ENCODE measurements at regions not wholly inside any gene's neighbourhood (a gene's known extent, or its start where the extent isn't known, plus 50 kb on each side); places are given as distances from the start of the nearest gene placed in this dataset.

DNA sequence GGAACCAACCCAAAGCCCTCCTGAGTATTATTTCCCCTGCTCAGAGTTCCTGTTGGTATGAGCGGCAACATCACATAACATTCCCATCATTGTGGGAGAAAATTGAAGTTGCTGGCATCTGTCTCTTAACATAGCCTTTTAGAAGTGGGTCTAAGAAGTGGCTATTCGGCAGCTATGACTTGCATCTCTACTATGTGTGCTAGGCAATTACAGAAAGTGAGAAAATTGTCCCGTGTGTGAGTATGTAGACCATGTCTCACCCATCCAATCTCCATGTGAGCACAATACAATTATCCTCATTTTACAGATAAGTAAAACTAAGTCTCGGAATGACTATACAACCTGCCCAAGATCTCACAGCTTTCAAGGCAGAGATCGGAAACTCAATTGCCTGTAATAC lies 239.4 kb upstream of the ZNF462 start:
- DNase-seq (ENCODE audit: low read depth, low spot score) (no peak), FAIRE-seq (no peak)
- no peak overlapping the region for H3K4me2 ChIP-seq (ENCODE audit: control insufficient read depth, extremely low read depth, insufficient read depth, low read depth, low read length)
- H3K79me2 ChIP-seq (ENCODE audit: control insufficient read depth, insufficient read depth, low read length): no peaks in the 10 kb centered on the region
- H2AFZ ChIP-seq (ENCODE audit: control insufficient read depth, low read length): no peak overlapping the region
- no peak overlapping the region for H3K27ac ChIP-seq (ENCODE audit: control insufficient read depth, insufficient read depth, low read length)
- H4K20me1 ChIP-seq (ENCODE audit: control insufficient read depth, extremely low read depth, insufficient read depth, low read length): no peaks in the 10 kb centered on the region
- H3K9me1 ChIP-seq (ENCODE audit: control insufficient read depth, extremely low read depth, insufficient read depth, low read length): no peaks in the 10 kb centered on the region
- no peaks in the 10 kb centered on the region for H3K9me3 ChIP-seq (ENCODE audit: control insufficient read depth, low read depth, low read length)
- H3K9ac ChIP-seq (ENCODE audit: control insufficient read depth, extremely low read depth, insufficient read depth, low read length): no peak overlapping the region
- no peaks in the 10 kb centered on the region for H3K36me3 ChIP-seq (ENCODE audit: control insufficient read depth in 2 of 2, extremely low read depth in 1 of 2, insufficient read depth in 2 of 2, low read length in 2 of 2)
- H3K4me3 ChIP-seq (ENCODE audit: control insufficient read depth in 2 of 3, extremely low read depth in 1 of 3, insufficient read depth in 2 of 3, low read depth in 1 of 3, low read length in 3 of 3): no peak overlapping the region
- no peaks in the 10 kb centered on the region for H3K4me1 ChIP-seq (ENCODE audit: control insufficient read depth, extremely low read depth, insufficient read depth, low read length)
- dilution Hi-C loops (cut with MboI; ENCODE audit: extremely low pct_ligation_motif_present, low sequenced_read_pairs): no loop called here
- TF ChIP-seq, protein P1, sequence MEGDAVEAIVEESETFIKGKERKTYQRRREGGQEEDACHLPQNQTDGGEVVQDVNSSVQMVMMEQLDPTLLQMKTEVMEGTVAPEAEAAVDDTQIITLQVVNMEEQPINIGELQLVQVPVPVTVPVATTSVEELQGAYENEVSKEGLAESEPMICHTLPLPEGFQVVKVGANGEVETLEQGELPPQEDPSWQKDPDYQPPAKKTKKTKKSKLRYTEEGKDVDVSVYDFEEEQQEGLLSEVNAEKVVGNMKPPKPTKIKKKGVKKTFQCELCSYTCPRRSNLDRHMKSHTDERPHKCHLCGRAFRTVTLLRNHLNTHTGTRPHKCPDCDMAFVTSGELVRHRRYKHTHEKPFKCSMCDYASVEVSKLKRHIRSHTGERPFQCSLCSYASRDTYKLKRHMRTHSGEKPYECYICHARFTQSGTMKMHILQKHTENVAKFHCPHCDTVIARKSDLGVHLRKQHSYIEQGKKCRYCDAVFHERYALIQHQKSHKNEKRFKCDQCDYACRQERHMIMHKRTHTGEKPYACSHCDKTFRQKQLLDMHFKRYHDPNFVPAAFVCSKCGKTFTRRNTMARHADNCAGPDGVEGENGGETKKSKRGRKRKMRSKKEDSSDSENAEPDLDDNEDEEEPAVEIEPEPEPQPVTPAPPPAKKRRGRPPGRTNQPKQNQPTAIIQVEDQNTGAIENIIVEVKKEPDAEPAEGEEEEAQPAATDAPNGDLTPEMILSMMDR (optimal IDR thresholded peaks at IDR 0.05 in 1 of 3, IDR thresholded peaks at IDR 0.05 in 1 of 3, conservative IDR thresholded peaks at IDR 0.05 in 1 of 3; ENCODE audit: extremely low read depth in 1 of 3, insufficient read depth in 2 of 3, low read length in 3 of 3): no peak
- no peak for TF ChIP-seq EZH2 (IDR thresholded peaks at IDR 0.05; ENCODE audit: low read length)
- H3K27me3 ChIP-seq (ENCODE audit: control insufficient read depth, extremely low read depth, insufficient read depth, low read length): no peaks in the 10 kb centered on the region

DNA sequence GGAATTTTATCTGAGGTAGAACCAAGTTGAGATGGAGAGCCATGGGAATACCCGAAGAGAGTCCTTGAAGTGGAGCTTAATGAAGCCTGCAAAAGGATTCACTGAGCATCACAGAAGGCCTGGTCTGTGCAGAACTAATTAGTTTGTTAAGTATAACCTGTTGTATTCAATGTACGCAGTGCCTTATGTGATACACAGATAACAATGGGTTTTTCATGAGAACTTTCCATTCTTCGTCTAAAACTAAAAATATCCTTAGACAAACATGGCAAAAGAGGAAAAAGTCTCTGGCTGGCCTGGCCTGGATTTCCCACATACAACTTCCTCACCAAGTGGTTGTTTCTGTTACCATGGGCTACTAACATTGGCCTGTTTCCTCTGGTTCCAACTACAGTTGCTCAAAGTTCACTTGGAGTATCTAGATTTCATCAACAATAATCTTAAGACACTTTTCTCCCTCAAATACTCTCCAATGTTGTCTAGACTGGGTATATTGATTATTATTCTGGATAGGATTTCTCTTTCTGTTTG lies 237.6 kb upstream of the ZNF462 start:
- TF ChIP-seq EZH2 (IDR thresholded peaks at IDR 0.05; ENCODE audit: low read length): no peak
- TF ChIP-seq, protein P1 (optimal IDR thresholded peaks at IDR 0.05 in 1 of 3, IDR thresholded peaks at IDR 0.05 in 1 of 3, conservative IDR thresholded peaks at IDR 0.05 in 1 of 3; ENCODE audit: extremely low read depth in 1 of 3, insufficient read depth in 2 of 3, low read length in 3 of 3): no peak
- Histone ChIP-seq H3K4me3 (ENCODE audit: control insufficient read depth in 2 of 3, extremely low read depth in 1 of 3, insufficient read depth in 2 of 3, low read depth in 1 of 3, low read length in 3 of 3) (no peak overlapping the region), H3K4me2 (ENCODE audit: control insufficient read depth, extremely low read depth, insufficient read depth, low read depth, low read length) (no peak overlapping the region), H3K9me3 (ENCODE audit: control insufficient read depth, low read depth, low read length) (no peaks in the 10 kb centered on the region), H2AFZ (ENCODE audit: control insufficient read depth, low read length) (no peak overlapping the region), H3K9ac (ENCODE audit: control insufficient read depth, extremely low read depth, insufficient read depth, low read length) (no peak overlapping the region), H3K9me1 (ENCODE audit: control insufficient read depth, extremely low read depth, insufficient read depth, low read length) (no peaks in the 10 kb centered on the region), H4K20me1 (ENCODE audit: control insufficient read depth, extremely low read depth, insufficient read depth, low read length) (no peaks in the 10 kb centered on the region), H3K79me2 (ENCODE audit: control insufficient read depth, insufficient read depth, low read length) (no peaks in the 10 kb centered on the region), H3K4me1 (ENCODE audit: control insufficient read depth, extremely low read depth, insufficient read depth, low read length) (no peaks in the 10 kb centered on the region), H3K36me3 (ENCODE audit: control insufficient read depth in 2 of 2, extremely low read depth in 1 of 2, insufficient read depth in 2 of 2, low read length in 2 of 2) (no peaks in the 10 kb centered on the region), H3K27me3 (ENCODE audit: control insufficient read depth, extremely low read depth, insufficient read depth, low read length) (no peaks in the 10 kb centered on the region), H3K27ac (ENCODE audit: control insufficient read depth, insufficient read depth, low read length) (no peak overlapping the region)
- no peak for DNase-seq (ENCODE audit: low read depth, low spot score)
- no peak for FAIRE-seq
- dilution Hi-C loops (cut with MboI; ENCODE audit: extremely low pct_ligation_motif_present, low sequenced_read_pairs): no loop called here
